GM19467 (cell line): ENCODE measurements at regions not wholly inside any gene's neighbourhood (a gene's known extent, or its start where the extent isn't known, plus 50 kb on each side); places are given as distances from the start of the nearest gene placed in this dataset.
"Not testable (repeated sequence)": the region's sequence is repeated elsewhere in the genome, so short reads cannot be mapped to it uniquely, and the experiment has no call there.

Experiments used
- ATAC-seq: cut with Tn5 transposase; IDR thresholded peaks from one replicate; pipeline ENCODE4 v1.9.1; 2021; ENCODE audit warnings: mild to moderate bottlenecking, moderate library complexity; ENCODE audit not compliant: unreplicated experiment

DNA sequence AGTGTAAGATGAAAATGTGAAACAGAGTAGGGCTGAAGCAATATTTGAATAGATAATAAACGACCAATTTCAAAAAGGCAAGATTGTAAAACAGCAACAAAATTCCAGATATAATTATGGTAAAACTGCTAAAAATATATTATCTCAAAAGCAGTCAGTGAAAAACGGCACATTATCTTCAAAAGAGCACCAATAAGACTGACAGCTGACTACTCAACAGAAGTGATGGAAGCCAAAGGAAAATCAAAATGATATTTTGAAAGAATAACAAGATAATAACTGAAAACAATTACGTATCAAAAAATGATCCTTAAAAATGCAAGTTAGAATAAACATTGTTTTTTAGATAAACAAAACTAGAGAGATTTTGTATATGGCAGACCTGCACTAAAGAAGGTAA is 920.6 kb upstream of the FAM98A start:
- no peak for ATAC-seq

DNA sequence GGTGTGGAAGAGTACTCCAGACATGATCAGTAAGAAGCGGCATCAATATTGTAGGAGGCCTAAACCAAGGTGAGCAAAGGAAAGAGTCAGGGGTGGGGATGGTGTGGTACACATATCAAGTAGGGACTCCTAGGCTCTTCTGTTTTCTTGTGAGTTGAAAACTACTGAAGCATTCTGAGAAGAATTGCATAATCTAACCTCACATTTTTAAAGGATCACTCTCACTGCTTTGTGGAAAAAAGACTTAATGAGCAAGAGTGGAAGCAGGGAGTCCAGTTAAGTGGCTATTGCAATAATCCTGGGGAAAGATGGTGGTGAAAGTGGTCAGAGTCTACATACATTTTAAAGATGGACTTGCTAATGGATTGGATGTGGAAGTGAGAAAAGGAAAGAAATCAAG is 899.5 kb upstream of the FAM98A start:
- ATAC-seq: no peak

DNA sequence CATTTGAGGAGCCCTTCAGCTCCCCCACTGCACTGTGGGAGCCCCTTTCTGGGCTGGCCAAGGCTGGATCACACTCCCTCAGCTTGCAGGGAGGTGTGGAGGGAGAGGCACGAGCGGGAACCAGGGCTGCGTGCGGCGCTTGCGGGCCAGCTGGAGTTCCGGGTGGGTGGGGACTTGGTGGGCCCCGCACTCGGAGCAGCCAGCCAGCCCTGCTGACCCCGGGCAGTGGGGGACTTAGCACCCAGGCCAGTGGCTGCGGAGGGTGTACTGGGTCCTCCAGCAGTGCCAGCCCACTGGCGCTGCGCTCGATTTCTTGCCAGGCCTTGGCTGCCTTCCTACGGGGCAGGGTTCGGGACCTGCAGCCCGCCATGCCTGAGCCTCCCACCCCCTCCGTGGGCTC is 895.1 kb upstream of the FAM98A start:
- ATAC-seq: not testable (repeated sequence)

DNA sequence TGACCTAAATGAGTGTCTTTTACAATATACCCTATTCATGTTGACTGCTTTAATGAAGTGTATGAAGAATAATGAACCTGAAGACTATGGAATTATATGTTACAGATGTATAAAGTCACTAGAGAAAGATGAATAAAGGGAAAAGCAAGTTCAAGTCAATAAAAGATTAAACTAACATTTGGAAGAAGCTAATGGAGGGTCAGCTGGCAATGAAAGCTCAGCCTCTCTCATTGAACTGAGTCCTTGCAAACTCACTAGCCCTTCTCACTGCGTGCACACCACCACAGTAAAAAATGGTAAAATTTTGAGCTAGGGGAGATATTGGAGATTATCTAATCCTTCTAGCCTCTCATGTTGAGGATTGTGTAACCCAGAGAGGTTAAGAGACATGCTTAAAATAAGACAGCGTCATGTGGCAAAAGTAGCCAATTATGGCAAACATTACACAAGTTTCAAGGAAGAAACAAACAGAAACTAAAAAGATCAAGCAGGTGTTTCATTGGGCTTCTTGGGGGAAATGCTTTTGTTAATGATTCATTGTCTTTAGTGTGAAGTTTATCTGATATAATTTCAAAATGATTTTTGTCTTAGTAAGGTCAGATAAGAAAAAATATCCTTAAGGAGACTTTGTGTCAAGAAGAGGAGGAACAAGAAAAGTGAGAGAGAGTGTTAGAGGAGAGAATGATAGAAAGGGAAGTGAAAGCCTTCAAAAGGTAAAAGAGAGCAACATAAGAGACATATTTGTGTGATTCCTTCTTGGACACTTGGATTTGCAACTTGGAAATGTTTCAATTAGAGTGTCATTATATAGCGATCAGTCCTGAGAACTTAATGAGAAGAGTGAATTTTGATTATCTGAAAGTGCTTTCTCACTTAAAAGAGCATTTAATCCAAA is 893.7 kb upstream of the FAM98A start:
- no peak for ATAC-seq

DNA sequence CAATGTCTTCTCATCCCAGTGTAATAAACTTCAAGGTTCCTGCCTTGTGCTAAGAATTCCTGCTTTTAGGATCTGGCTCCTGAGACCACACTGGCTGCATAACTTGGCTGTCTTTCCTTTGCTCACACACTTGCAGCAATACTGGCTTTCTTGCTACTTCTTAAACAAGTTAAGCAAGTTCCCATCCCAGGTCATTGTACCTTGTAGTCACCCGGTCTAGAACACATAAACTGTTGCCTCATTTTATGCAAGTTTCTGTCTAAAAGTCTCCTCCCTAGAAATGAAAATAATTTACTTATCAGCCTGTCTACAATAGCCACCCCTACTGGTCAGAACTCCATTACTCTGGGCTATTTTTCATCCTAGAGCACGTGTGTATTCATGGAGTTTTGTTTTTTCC is 887.9 kb upstream of the FAM98A start:
- no peak for ATAC-seq

DNA sequence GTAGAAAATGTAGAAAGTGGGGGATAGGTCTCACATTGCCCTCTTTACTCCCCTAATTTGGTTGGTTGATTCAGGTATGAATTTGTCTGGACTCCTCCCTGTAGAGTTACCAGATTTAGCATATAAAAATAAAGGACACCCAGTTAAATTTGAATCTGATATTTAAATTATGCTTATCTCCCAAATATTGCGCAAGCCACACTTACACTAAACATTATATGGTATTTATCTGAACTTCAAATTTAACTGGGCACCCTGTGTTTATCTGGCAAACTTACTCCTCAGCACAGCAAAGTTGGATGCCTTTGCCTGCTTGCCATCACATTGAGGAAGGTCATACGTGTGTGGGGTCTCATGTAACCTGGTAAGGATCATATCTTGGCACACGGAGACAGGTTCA is 882.4 kb upstream of the FAM98A start:
- no peak for ATAC-seq

DNA sequence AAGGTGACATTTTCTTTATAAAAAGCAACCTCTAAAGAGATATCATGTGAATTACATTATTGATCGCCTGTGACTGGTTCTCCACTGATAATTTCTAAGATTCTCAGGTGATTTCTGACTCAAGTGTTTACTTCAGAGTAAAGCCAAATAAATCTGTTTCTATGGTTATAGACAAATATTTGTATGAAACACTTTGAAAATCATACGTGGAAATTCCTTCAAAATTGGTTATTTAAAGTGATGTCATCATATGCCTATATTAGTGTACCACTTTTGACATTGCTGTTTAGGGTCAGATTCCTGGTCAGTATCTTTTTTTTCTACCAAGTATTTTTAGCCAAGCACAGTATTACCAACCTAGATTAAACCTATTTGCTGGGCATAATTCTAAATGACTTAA is 881.3 kb upstream of the FAM98A start:
- no peak for ATAC-seq

DNA sequence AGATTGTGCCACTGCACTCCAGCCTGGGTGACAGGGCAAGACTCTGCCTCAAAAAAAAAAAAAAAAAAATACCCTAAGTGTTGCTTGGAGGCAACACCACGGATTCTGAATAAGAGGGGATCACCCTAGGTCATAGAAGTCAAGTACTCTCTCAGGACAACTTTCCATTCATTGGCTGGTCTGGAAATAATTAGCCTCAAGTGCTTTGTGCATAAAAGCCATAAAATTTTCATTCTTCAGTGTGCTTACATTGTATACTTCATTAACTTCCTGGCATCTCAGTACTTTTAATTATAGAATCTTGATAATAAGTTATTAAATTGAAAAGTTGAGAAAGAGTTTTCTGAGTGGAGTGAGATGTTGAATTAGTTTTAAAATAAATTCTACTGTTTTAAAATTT is 876.1 kb upstream of the FAM98A start:
- ATAC-seq: no peak

DNA sequence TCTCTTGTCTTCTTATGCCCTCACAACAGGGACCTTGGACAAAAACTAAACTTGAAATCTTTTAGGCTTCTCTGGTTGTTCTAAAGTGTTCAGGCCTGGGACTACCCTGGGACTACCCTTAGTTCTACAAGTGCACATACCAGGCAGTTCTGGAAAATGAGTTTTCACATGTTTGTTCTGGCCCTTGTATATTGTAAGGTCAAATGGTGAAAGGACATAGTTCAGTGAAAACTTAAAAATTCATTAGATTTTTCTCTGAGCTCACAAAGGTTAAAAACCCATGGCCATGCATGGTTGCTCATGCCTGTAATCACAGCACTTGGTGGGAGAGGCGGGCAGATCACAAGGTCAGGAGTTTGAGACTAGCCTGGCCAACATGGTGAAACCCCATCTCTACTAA is 875.5 kb upstream of the FAM98A start:
- no peak for ATAC-seq

DNA sequence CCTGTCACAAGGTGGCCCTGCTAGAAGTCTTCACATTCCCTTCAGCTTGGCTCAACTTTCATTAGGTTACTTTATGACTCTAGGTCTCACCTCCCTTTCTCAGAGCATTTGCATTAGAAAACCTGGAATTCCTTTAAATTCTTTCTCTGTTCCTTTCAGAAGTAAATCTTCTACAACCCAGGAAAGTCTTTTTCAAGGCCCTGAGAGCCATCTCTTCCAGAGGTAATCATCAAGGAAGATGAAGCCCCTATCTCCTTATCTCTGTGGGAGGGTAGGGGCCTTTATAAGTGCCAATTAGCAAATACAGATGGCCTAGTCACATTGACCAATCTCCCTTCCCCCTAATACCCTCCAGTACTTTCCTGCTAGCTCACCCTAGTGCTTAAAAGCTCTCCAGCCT is 848.0 kb upstream of the FAM98A start:
- ATAC-seq: no peak

DNA sequence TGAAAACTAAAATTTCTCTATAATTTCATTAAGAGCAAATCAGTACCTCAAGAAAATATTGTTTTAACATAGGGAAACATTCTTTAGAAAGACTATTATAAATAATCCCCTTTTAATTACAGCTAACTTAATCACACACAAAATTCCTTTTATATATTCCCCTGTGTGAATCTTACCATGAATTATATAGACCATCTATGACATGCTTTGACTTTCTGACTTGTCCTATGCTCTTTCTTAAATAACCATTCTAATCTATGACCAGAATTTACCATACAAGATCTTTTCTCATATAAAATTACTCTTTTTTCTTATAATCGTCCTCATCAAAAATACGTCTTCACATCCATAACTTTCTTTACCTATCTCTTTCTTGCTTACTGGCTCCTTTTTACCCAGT is 824.2 kb upstream of the FAM98A start:
- no peak for ATAC-seq

DNA sequence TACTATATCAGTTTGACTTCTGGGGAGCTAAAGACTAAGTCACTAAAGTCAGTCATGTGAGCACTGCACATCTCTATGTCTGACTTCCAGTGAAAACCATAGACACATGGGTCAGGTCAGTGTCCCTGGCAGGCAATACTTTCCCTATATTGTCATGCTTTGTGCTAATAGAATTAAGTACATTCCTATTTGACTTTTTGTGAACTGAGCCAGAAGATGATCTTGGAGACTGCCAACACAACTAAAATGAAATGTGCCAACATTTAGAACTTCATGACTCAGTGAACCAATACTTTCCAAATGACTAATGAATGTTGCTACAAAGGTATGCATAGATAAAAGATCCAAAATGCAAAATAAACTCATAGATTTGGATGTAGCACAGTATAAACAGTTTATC is 820.8 kb upstream of the FAM98A start:
- no peak for ATAC-seq

DNA sequence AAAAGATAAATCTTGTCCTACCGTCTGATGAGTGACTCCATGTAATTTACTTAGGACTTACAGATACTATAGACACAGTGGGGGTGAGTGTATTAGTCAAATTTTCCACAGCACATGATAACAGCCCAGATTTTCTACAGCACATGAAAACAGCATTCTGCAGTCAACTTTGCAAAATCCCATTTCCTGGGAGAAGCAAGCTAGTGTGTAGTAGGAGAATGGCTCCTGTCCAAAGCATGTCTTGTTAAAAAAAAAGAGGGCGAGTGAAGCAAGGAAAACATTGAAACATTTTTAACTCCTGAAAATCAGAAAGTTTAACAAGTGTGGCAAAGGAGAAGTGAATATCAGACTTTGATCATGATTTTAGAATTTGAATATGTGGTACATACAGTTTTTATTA is 817.8 kb upstream of the FAM98A start:
- no peak for ATAC-seq

DNA sequence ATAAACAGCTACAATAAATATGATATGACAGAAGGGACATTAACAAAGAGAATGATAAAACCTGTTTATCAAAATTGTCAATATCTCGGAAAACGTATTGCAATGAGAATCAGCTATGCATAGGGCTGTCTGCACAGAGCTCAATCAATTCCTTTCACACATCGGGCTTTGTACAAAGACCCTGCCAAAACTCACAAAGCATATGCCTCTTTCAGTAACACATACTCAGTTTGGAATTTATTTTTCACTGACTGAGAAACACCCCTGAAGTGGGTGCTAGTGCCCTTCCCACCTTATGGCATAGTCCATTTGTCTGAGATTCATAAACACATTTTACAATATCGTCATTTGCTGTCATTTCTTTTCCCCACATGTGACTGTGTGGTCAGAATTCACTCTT is 815.8 kb upstream of the FAM98A start:
- ATAC-seq: no peak

DNA sequence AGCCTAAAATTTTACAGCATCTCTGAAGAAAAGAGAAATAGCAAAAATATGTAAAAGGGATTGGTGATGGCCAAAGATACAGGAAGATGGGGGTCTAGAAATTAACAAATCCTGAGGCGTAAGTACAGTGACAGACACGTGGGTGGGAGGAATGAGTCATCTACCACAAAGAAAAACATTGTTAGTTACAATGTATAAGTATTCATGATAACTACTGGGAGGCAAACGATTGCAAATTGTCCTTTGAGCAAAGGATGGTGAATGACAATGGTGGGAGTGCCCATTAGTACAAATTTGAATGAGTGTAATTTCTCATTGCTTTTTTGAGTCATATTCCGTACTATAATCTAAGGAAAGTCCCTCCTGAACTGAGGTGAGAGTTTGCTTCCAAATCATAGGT is 809.0 kb upstream of the FAM98A start:
- ATAC-seq: no peak

DNA sequence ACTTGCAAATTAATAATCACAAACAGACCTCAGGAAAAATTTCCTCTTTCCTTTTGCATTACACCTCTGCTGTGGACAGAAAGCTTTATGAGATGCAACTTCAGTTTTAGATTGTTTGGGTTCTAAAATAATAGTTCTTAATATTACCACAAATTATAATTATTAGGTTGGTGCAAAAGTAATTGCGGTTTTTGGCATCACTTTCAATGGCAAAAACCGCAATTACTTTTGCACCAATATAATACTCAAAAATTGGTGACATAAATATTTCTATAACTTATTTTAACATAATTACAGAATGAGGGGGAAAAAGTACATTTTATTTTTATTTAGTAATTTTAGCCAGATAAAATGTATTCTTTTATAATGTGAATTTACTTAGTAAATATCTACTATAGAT is 804.4 kb upstream of the FAM98A start:
- no peak for ATAC-seq

DNA sequence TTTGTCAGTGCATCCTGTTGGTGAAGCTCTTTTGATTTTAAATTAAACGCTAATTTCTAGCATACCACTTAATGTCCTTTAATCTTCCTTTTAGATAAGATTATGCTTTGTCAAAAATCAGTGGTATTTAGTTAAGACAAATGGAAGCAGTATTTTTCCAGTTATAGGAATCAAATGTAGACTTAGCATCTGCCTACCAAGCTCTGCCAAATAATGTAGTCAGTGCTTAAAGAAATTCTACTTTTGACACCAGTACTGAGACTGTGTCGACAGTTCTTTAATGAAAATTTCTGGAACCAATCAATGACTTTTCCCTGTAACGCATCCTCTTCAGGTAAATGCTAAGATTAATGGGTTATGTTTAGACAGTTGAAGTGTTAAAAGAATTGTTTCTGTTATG is 803.3 kb upstream of the FAM98A start:
- no peak for ATAC-seq

DNA sequence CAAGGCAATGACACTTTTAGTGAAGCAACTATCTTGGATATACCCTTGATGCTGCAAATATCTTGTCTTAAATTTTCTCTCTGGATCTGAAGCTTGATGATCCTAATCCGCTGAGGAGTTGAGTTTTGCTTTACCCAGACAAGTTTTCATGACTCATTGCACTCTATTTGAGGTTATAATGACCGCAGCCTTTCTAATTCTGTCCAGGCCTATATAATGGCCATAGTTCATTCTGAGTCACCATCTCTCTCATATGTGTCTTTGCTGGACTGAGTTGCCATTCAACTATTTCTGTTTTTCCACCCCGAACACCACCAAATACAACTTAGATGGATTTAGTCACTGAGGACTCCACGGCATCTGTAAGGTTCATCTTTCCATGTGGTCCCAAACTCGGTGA is 802.1 kb upstream of the FAM98A start:
- no peak for ATAC-seq

DNA sequence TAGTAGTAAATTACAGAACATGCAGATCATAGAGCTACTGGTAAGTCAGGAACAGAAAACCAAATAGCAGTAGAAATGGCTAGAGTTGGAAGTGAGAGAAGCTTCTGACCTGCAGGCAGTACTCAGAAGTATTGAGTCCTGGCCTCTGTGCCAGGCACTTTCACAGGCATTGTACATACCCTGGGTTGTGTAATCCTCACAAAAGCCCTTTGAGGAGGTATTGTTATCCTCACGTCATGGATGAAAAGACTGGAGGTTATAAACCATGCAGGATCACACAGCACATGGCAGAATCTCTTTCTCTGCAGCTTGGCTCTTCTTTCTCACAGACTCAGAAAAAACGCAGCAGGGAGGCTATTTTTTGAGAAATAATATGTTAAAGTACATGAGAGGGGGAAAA is 789.3 kb upstream of the FAM98A start:
- ATAC-seq: no peak

DNA sequence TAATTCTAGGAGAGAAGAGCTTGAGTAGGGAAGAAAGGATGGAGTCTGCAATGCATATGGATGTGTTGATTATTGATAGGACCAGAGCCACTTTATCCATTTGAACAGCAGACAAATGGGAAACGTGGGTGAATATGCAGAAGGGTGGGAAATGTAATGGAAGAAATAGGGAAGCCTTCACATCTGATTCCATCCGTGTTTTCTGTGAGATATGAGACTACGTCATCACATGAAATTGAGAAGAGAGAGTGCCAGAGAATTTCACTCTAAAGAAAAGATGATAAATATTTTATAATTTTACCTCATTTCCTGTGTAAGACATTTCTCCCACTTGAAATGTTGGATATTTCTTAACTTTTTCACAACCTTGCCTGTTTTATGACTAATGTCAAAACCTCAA is 788.4 kb upstream of the FAM98A start:
- no peak for ATAC-seq

DNA sequence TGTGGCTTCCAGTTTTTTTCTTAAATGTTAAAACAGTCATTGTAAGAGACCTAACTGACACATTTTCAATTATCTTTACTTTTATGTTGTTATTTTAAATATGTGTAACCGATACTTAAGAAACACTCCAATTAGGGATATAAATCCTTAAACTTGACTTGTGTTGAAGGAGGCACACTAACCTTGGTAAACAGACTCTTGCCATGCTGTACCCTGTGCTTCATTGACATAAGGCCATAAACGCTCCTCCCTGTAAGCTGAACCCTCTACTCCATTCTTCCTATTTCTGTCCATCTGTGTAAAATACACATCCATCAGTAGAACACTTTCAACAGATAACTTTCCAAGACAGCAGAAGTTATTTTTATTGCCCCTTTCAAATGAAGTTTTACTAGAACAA is 780.5 kb upstream of the FAM98A start:
- no peak for ATAC-seq

DNA sequence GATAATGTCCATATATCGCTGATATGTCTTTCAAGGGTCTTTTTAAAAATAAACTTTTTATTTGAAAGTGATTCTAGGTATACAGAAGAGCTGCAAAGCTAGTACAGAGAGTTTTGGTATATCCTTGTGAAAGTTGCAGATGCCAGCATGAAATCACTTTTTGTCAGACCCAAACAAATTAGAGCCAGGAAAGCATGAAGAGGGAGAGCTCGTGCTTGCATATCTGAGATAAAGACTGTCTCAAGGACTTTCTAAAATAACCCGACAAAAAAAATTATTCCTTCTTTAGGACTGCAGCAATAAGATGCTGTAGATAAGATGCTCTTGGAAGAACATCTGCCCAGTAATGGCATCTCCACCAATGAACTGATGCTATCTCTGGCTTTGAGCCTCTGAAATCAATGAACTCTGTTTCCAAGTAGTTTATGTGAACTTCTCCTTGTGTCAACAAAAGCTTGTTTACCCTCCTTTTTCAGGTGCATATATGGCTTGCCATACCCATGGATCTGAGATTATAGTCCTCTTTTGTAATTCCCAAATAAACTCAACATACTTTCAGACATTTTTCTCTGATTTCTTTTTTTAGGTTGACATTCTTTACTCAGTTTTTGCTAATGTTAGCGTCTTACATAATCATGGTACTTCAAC is 774.6 kb upstream of the FAM98A start:
- ATAC-seq: no peak

DNA sequence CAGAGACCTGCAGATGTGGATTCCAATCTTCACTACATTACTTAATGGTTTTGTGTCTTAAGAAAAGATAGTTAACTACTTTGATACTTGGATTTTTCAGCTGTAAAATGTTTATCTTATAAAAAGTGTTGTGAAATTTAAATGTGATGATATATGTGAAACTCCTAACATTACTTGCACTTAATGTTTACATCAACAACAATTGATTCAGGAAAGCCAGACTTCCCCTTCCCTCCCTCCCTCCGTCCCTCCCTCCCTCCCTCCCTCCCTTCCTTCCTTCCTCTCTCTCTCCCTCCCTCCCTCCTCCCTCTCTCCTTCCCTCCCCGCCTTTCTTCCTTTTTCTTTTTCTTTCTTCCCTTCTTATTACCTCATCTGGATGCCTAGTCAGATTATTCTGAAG is 773.9 kb upstream of the FAM98A start:
- no peak for ATAC-seq
